NOMO-1 treated with dmso at 0.1 percent for 144 hours (cell line): ENCODE measurements at regions not wholly inside any gene's neighbourhood (a gene's known extent, or its start where the extent isn't known, plus 50 kb on each side); places are given as distances from the start of the nearest gene placed in this dataset.

Experiments
- DNase-seq: peaks from one replicate; lab custom pipeline; 2025; ENCODE audit not compliant: unreplicated experiment; lab: John Stamatoyannopoulos, UW

- DNase-seq = no peak
These were observed 63.3 kb upstream of the TAF1L start for GRCh38 chr9:32698706-32699277.

- DNase-seq = no peak
These were observed 66.0 kb upstream of the TAF1L start for GRCh38 chr9:32701321-32702022.

GRCh38 chr9:32703635-32704034 lies 68.2 kb upstream of the TAF1L start:
- no peak for DNase-seq

- DNase-seq = no peak
These were observed 68.9 kb upstream of the TAF1L start for GRCh38 chr9:32704343-32704742.

GRCh38 chr9:32705059-32705458 lies 69.6 kb upstream of the TAF1L start:
- DNase-seq = no peak

GRCh38 chr9:32706004-32706724 lies 70.7 kb upstream of the TAF1L start:
- DNase-seq = no peak

GRCh38 chr9:32706725-32707100 lies 71.2 kb upstream of the TAF1L start:
- no peak for DNase-seq

- DNase-seq = no peak
These were observed 71.9 kb upstream of the TAF1L start for GRCh38 chr9:32707326-32707725.

- no peak for DNase-seq
These were observed 73.1 kb upstream of the TAF1L start for GRCh38 chr9:32708480-32709150.

- no peak for DNase-seq
These were observed 73.5 kb upstream of the TMEM215 start for GRCh38 chr9:32709871-32710270.

- DNase-seq = no peak
These were observed 66.9 kb upstream of the TMEM215 start for GRCh38 chr9:32716425-32716824.

- DNase-seq = no peak
These were observed 66.3 kb upstream of the TMEM215 start for GRCh38 chr9:32716955-32717543.

- DNase-seq = no peak
These were observed 60.6 kb upstream of the TMEM215 start for GRCh38 chr9:32722704-32723103.

- no peak for DNase-seq
These were observed 59.5 kb upstream of the TMEM215 start for GRCh38 chr9:32723789-32724325.

- no peak for DNase-seq
These were observed 58.1 kb upstream of the TMEM215 start for GRCh38 chr9:32725066-32725860.

- peak; percentile 29 for DNase-seq
These were observed 55.2 kb upstream of the TMEM215 start for GRCh38 chr9:32728181-32728580.
